Ishikawa (cell line): ENCODE measurements at regions not wholly inside any gene's neighbourhood (a gene's known extent, or its start where the extent isn't known, plus 50 kb on each side); places are given as distances from the start of the nearest gene placed in this dataset.
A peak's percentile ranks its signal among the peaks of the same experiment; 100 is the strongest.

Experiments
- CEBPB ChIP-seq: IDR thresholded peaks from 2 replicates; pipeline ENCODE4 v1.6.1; 2012
- CREB1 ChIP-seq: IDR thresholded peaks from 2 replicates; pipeline ENCODE4 v1.6.1; 2012; ENCODE audit warnings: low read depth
- EGR1 ChIP-seq: IDR thresholded peaks from 2 replicates; pipeline ENCODE4 v1.6.1; 2012
- EP300 ChIP-seq: IDR thresholded peaks from 2 replicates; pipeline ENCODE4 v1.6.1; 2012; ENCODE audit warnings: borderline replicate concordance
- FOXM1 ChIP-seq: IDR thresholded peaks from 2 replicates; pipeline ENCODE4 v1.6.1; 2012; ENCODE audit warnings: low read depth, borderline replicate concordance
- NFIC ChIP-seq: IDR thresholded peaks from 2 replicates; pipeline ENCODE4 v1.6.1; 2012
- RAD21 ChIP-seq: IDR thresholded peaks from 2 replicates; pipeline ENCODE4 v1.6.1; 2012; ENCODE audit warnings: low read depth
- TAF1 ChIP-seq: IDR thresholded peaks from 2 replicates; pipeline ENCODE4 v1.6.1; 2012; ENCODE audit warnings: low read depth, mild to moderate bottlenecking
- TCF12 ChIP-seq: IDR thresholded peaks from 2 replicates; pipeline ENCODE4 v1.6.1; 2012; ENCODE audit warnings: low read depth
- TEAD4 ChIP-seq: IDR thresholded peaks from 2 replicates; pipeline ENCODE4 v1.6.1; 2012
- YY1 ChIP-seq: IDR thresholded peaks from 2 replicates; pipeline ENCODE4 v1.6.1; 2012; ENCODE audit warnings: low read depth
- ZBTB7A ChIP-seq: IDR thresholded peaks from 2 replicates; pipeline ENCODE4 v1.6.1; 2012; ENCODE audit warnings: low read depth
- TF ChIP-seq, protein P1 (sequence below): IDR thresholded peaks from 2 replicates; pipeline ENCODE4 v1.6.1; 2012
- TF ChIP-seq, protein P2 (sequence below): IDR thresholded peaks from 2 replicates; pipeline ENCODE4 v1.6.1; 2012
- TF ChIP-seq, protein P3 (sequence below): IDR thresholded peaks from 2 replicates; pipeline ENCODE4 v1.6.1; 2012; ENCODE audit warnings: low read depth, mild to moderate bottlenecking

DNA sequence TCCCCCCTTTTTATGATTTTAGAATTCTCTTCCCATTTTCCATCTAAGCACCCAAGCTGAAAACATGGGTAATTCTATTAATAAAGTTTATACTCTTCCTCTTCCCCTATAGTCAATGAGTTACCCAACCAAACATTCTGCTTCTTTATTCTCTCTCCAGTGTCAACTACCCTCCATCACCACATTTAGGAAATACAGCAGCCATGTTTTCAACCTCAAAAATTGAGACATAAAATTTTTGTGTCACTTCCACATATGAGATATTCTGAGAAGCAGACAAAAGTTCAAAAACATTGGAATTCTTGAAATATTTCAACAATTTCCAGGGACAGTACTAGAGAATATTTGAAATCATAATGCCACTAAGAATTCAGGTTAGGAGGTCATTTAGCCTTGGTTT lies 64.8 kb upstream of the ATP1A1 start:
- no peak for TF ChIP-seq FOXM1
- TF ChIP-seq, protein P1, sequence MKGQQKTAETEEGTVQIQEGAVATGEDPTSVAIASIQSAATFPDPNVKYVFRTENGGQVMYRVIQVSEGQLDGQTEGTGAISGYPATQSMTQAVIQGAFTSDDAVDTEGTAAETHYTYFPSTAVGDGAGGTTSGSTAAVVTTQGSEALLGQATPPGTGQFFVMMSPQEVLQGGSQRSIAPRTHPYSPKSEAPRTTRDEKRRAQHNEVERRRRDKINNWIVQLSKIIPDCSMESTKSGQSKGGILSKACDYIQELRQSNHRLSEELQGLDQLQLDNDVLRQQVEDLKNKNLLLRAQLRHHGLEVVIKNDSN = no peak
- TF ChIP-seq TCF12 = no peak
- no peak for TF ChIP-seq RAD21

DNA sequence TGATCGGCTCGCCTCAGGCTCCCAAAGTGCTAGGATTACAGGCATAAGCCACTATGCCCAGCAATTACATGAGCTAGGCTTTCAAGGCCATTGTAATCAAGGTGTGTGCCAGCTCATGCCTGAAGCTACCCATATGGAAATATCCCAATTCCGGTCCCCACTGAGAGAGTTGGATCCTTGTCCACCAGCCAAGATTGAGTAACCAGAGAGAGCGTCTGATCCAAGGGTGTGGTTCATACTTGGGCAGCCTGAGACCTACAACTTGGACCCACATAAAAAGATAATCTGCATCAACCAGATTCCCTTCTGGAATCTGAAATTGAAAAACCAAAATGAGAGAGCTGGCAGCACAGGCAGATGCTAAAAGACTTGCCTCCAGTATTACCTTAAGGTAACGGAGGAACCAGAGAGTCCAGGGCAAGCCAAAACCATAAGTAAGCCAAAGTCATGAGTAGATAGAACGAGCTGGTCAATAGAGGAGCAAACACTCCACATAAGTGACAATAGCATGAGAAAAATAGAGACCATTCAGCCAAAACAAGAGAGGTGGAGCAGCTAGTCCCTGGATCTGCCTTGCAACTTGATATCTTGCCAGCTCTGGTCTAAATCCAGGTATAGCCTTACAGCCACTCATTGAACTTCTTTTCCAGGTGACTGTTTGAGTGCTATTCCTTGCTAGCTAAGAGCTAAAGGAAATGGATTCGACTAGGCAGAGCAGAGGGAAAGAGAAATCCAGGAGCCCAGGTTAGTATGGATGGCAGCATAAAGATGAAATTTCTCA lies 63.8 kb upstream of the ATP1A1 start:
- TF ChIP-seq RAD21 (peak; percentile 29; the same call in 1 of the 2 replicates), CREB1 (no peak), EP300 (peak; percentile 86), TCF12 (peak; percentile 89), FOXM1 (0 out of 2 replicates have a peak, but pooled peaks have one; percentile 39), NFIC (peak; percentile 84), EGR1 (no peak), TEAD4 (peak; percentile 76), CEBPB (peak; percentile 94)
- TF ChIP-seq, protein P2, sequence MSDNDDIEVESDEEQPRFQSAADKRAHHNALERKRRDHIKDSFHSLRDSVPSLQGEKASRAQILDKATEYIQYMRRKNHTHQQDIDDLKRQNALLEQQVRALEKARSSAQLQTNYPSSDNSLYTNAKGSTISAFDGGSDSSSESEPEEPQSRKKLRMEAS = peak; percentile 31; the same call in 1 of the 2 replicates
- TF ChIP-seq, protein P3, sequence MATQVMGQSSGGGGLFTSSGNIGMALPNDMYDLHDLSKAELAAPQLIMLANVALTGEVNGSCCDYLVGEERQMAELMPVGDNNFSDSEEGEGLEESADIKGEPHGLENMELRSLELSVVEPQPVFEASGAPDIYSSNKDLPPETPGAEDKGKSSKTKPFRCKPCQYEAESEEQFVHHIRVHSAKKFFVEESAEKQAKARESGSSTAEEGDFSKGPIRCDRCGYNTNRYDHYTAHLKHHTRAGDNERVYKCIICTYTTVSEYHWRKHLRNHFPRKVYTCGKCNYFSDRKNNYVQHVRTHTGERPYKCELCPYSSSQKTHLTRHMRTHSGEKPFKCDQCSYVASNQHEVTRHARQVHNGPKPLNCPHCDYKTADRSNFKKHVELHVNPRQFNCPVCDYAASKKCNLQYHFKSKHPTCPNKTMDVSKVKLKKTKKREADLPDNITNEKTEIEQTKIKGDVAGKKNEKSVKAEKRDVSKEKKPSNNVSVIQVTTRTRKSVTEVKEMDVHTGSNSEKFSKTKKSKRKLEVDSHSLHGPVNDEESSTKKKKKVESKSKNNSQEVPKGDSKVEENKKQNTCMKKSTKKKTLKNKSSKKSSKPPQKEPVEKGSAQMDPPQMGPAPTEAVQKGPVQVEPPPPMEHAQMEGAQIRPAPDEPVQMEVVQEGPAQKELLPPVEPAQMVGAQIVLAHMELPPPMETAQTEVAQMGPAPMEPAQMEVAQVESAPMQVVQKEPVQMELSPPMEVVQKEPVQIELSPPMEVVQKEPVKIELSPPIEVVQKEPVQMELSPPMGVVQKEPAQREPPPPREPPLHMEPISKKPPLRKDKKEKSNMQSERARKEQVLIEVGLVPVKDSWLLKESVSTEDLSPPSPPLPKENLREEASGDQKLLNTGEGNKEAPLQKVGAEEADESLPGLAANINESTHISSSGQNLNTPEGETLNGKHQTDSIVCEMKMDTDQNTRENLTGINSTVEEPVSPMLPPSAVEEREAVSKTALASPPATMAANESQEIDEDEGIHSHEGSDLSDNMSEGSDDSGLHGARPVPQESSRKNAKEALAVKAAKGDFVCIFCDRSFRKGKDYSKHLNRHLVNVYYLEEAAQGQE = no peak

DNA sequence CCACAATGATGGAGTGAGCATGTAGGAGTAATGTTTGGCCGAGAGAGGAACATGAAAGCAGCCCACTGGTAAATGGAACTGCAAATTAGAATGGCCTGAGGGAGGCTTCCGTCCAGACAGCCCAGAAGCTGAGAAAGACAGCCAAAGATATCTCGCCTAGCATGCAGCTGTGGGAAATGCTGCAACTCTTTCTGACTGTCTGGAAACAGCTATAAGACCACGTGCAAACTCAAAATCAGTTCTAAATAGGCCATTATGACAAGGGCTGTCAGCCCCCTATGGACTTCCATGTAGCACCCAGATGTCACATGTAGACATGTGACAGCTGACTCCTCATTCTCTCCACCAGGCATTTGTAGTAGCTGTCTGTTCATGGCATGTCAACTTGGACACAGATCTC lies 62.9 kb upstream of the ATP1A1 start:
- TF ChIP-seq RAD21 (no peak), TCF12 (no peak), ZBTB7A (no peak), EGR1 (no peak)
- TF ChIP-seq, protein P2 = no peak

DNA sequence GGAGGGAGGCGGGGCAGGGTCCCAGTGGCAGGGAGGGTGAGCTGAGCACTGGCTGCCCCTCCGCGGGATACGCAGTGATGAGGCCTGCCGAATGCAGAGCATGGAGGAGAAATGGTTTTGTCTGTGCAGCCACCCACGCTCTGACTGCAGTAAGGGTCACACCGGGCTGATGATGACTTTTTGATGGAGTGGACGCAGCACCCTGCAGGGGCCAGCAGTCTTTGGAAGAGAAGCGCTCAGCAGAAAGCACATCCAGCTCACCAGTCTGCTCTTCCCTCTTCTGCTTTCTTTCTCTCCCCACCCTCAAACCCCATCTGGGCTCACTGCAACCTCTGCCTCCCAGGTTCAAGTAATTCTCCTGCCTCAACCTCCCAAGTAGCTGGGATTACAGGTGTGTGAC lies 61.9 kb upstream of the ATP1A1 start:
- TF ChIP-seq TEAD4 (no peak), YY1 (no peak), EP300 (no peak), CREB1 (no peak), CEBPB (no peak), ZBTB7A (no peak), EGR1 (no peak), TCF12 (no peak), RAD21 (no peak), FOXM1 (no peak), TAF1 (no peak)
- TF ChIP-seq, protein P3 = no peak
- TF ChIP-seq, protein P2 = no peak
- TF ChIP-seq, protein P1 = no peak

DNA sequence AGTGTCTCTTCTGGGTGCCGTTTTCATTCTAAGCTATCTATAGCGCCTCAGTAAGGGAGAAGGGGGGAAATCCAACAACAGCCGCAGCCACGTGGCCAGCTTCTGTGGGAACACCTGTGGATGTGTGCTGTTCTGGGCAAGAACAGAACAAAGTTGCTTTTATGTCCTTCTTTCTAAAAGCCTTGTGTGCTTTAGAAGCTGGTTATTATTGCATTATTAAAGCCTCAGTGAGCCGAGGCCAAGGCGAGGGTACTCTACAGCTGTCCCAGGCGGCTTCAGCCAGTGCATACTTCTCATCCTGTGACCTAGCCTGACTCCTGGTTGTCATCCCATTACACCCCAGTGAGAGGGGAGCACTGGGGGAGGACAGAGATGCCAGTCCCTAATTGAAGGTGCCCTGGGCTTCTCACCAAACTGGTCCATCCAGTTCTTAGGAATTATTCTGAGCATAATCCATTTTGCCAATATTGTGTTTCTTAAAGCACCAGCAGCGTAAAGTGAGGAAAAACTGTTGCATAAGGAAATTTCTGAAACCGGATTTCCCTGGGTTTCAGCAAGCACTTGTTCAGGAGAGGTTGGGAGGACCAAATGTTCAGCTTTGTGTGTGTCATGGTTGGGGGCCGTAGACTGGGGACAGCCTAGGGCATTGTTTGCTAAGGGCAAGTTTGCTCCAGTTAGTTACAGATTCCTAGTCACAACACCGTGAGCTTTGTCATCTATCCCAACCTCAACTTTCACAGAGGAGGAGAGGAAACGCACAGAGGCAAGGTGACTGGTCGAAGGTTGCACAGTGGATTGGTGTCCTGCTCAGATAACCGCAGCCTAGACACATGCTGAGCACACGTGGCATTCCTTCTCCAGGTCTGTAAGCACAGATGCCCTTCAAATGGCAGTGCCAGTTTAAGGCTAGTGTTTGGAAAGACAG lies 61.0 kb upstream of the ATP1A1 start:
- TF ChIP-seq RAD21 (peak; percentile 9; the same call in 1 of the 2 replicates), EGR1 (no peak), NFIC (peak; percentile 87), TCF12 (peak; percentile 92), ZBTB7A (no peak), CREB1 (no peak), CEBPB (peak; percentile 77), YY1 (peak; percentile 75), EP300 (peak; percentile 90), FOXM1 (peak; percentile 75; the same call in 1 of the 2 replicates), TEAD4 (peak; percentile 86)
- TF ChIP-seq, protein P1 = peak; percentile 77
- TF ChIP-seq, protein P2 = peak; percentile 93
- TF ChIP-seq, protein P3 = no peak
